GM23248 (cell line): ENCODE measurements at regions not wholly inside any gene's neighbourhood (a gene's known extent, or its start where the extent isn't known, plus 50 kb on each side); places are given as distances from the start of the nearest gene placed in this dataset.

Experiments
- DNase-seq: peaks from one replicate; pipeline ENCODE4 v3.0.0-alpha.2; 2015
- H2AFZ ChIP-seq: fragments of 200-600 bp; sonication (generic); 2 replicates; pipeline ENCODE4 v1.6.1; 2016; ENCODE audit warnings: antibody characterized with exemption
- H3F3A ChIP-seq: fragments of 200-600 bp; sonication (generic); 2 replicates; pipeline ENCODE4 v1.6.1; 2016; ENCODE audit warnings: mild to moderate bottlenecking, antibody characterized with exemption, mixed run types; ENCODE audit not compliant: insufficient read depth
- H3K27ac ChIP-seq: fragments of 200-600 bp; sonication (generic); 2 replicates; pipeline ENCODE4 v1.5.1; 2016; ENCODE audit warnings: mild to moderate bottlenecking
- H3K27me3 ChIP-seq: fragments of 200-600 bp; sonication (generic); replicated peaks from 2 replicates; pipeline ENCODE4 v1.6.1; 2016; ENCODE audit warnings: mild to moderate bottlenecking; ENCODE audit not compliant: insufficient read depth
- H3K36me3 ChIP-seq: fragments of 200-600 bp; sonication (generic); 2 replicates; pipeline ENCODE4 v1.6.1; 2016; ENCODE audit warnings: low read depth, mild to moderate bottlenecking
- H3K4me1 ChIP-seq: fragments of 200-600 bp; sonication (generic); 2 replicates; pipeline ENCODE4 v1.6.1; 2016; ENCODE audit warnings: mild to moderate bottlenecking; ENCODE audit not compliant: insufficient read depth
- H3K4me2 ChIP-seq: fragments of 200-600 bp; sonication (generic); one replicate; pipeline ENCODE4 v1.6.1; 2016; ENCODE audit warnings: mild to moderate bottlenecking; ENCODE audit not compliant: unreplicated experiment
- H3K4me3 ChIP-seq: fragments of 200-600 bp; sonication (generic); 2 replicates; pipeline ENCODE4 v1.5.1; 2016; ENCODE audit warnings: mild to moderate bottlenecking
- H3K79me2 ChIP-seq: fragments of 200-600 bp; sonication (generic); 2 replicates; pipeline ENCODE4 v1.6.1; 2016; ENCODE audit warnings: mild to moderate bottlenecking; ENCODE audit not compliant: insufficient read depth
- H3K9ac ChIP-seq: fragments of 200-600 bp; sonication (generic); 2 replicates; pipeline ENCODE4 v1.6.1; 2016; ENCODE audit warnings: mild to moderate bottlenecking
- H3K9me2 ChIP-seq: fragments of 200-600 bp; sonication (generic); 2 replicates; pipeline ENCODE4 v1.6.1; 2016; ENCODE audit warnings: mixed run types, mild to moderate bottlenecking, moderate library complexity; ENCODE audit not compliant: insufficient read depth
- H3K9me3 ChIP-seq: fragments of 200-600 bp; sonication (generic); one replicate; pipeline ENCODE4 v1.6.1; 2017; ENCODE audit warnings: low read depth
- H4K20me1 ChIP-seq: fragments of 200-600 bp; sonication (generic); 2 replicates; pipeline ENCODE4 v1.6.0; 2016; ENCODE audit not compliant: insufficient read depth
- EZH2 ChIP-seq: fragments of 200-600 bp; sonication (generic); IDR thresholded peaks from 2 replicates; pipeline ENCODE4 v1.6.1; 2018; ENCODE audit warnings: antibody characterized with exemption, mild to moderate bottlenecking; ENCODE audit not compliant: insufficient read depth, poor library complexity, severe bottlenecking
- EZH2phosphoT487 ChIP-seq: fragments of 200-600 bp; sonication (generic); IDR thresholded peaks from 2 replicates; pipeline ENCODE4 v1.6.1; 2018; ENCODE audit warnings: antibody characterized with exemption, moderate library complexity, mild to moderate bottlenecking, low read depth; ENCODE audit not compliant: insufficient read depth
- WGBS, 2 experiments: methylation state at CpG; one replicate each; pipeline ENCODE4 v1.1.6; 2015 to 2017; ENCODE audit warnings: low lambda C conversion rate in 2 of 2, low coverage in 1 of 2; ENCODE audit errors: missing lambda C conversion rate in 2 of 2; 5-methylcytosine and 5-hydroxymethylcytosine counted together
- in situ Hi-C: fragments of 300-500 bp; cut with MboI; formaldehyde crosslinking; loops from 2 replicates; pipeline ENCODE4 v1.15.0; 2020

- no peak overlapping the region for H3K27ac ChIP-seq
- WGBS, 2 experiments: 51 to 53% methylated on average over 3 of the region's 3 CpGs
- H3K9me2 ChIP-seq: no peaks in the 10 kb centered on the region
- no peaks in the 10 kb centered on the region for H3K9me3 ChIP-seq
- no peaks in the 10 kb centered on the region for H4K20me1 ChIP-seq
- DNase-seq: no peak
- H3K4me3 ChIP-seq: no peak overlapping the region
- H3K36me3 ChIP-seq: no peaks in the 10 kb centered on the region
- no peak overlapping the region for H3K9ac ChIP-seq
- H3F3A ChIP-seq: no peaks in the 10 kb centered on the region
- no peaks in the 10 kb centered on the region for H3K4me1 ChIP-seq
- no peaks in the 10 kb centered on the region; the same call in 1 of the 2 replicates for H3K27me3 ChIP-seq
- TF ChIP-seq EZH2: no peak
- TF ChIP-seq EZH2phosphoT487: no peak
- in situ Hi-C loops: no loop called here
- no peak overlapping the region for H2AFZ ChIP-seq
- H3K79me2 ChIP-seq: no peaks in the 10 kb centered on the region
- H3K4me2 ChIP-seq: no peak overlapping the region
Measured at GRCh38 chr4:122050841-122051240, 99.0 kb upstream of the TRPC3 start.

GRCh38 chr4:122047456-122048425 lies 95.9 kb upstream of the TRPC3 start:
- Histone ChIP-seq H3K9me2 (no peaks in the 10 kb centered on the region), H3K9me3 (no peaks in the 10 kb centered on the region), H3K27ac (no peak overlapping the region), H3K9ac (no peak overlapping the region), H3K4me1 (peaks cover 7% of the 10 kb centered on the region), H3K79me2 (no peaks in the 10 kb centered on the region), H2AFZ (no peak overlapping the region), H3K4me3 (no peak overlapping the region), H3K27me3 (peaks cover 9% of the 10 kb centered on the region), H3K4me2 (no peak overlapping the region), H4K20me1 (no peaks in the 10 kb centered on the region), H3F3A (peaks cover 10% of the 10 kb centered on the region; the same call in 1 of the 2 replicates), H3K36me3 (no peaks in the 10 kb centered on the region)
- WGBS, 2 experiments: 55 to 60% methylated on average over 5 of the region's 5 CpGs
- in situ Hi-C loops: no loop called here
- DNase-seq: no peak
- TF ChIP-seq EZH2phosphoT487 (no peak), EZH2 (no peak)

DNA sequence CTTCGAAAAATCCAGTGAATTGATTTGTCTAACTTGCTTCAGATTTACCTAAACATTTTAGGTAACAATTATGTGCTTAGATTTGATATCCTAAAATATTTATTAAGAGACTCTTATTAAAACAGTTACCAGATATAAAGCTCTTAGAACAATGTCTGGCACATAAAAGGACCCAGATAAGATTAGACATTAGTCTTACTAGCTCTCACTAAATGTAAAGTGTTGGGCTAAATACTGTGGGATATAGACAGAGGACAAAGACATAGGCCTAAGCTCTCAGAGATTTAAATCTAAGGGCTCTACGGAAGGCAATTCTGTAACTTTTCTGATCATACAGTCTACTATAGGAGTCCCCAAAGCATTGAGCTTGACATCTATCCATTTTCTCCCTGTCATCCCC lies 94.4 kb upstream of the TRPC3 start:
- no peaks in the 10 kb centered on the region for H3K9me2 ChIP-seq
- no peak overlapping the region for H3K4me3 ChIP-seq
- no peak overlapping the region for H3K4me2 ChIP-seq
- H2AFZ ChIP-seq: no peak overlapping the region
- H4K20me1 ChIP-seq: no peaks in the 10 kb centered on the region
- in situ Hi-C loops: no loop called here
- WGBS, 2 experiments: 49 to 52% methylated on average over 2 of the region's 2 CpGs
- H3K36me3 ChIP-seq: no peaks in the 10 kb centered on the region
- H3K9me3 ChIP-seq: no peaks in the 10 kb centered on the region
- no peak overlapping the region for H3K9ac ChIP-seq
- no peak for DNase-seq
- H3K27me3 ChIP-seq: peaks cover 18% of the 10 kb centered on the region
- no peaks in the 10 kb centered on the region for H3K79me2 ChIP-seq
- no peak overlapping the region for H3K27ac ChIP-seq
- TF ChIP-seq EZH2 (no peak), EZH2phosphoT487 (no peak)
- H3K4me1 ChIP-seq: peaks cover 7% of the 10 kb centered on the region
- H3F3A ChIP-seq: peaks cover 10% of the 10 kb centered on the region; the same call in 1 of the 2 replicates

DNA sequence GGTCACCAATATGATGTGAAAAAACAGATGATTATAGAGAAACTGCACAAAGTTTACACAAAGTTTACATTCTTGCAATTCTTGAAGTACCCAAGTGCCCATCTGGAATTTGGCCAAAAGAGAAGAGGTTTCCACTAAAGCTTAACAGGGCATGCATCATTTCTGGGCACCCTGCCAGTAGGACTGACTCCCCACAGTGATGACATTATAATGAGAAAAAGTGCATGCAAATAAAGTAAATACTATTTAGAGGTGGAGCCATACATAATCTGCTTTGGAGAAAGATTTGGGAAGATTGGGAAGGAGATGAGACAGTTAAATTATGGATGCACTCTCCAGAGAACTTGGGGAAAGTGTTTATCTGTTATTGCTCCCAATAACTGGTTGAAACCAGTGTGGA lies 93.7 kb upstream of the TRPC3 start:
- DNase-seq: peak; percentile 92
- H3K4me3 ChIP-seq: no peak overlapping the region
- no peaks in the 10 kb centered on the region for H3K79me2 ChIP-seq
- H2AFZ ChIP-seq: no peak overlapping the region
- H3K9ac ChIP-seq: no peak overlapping the region
- H3K9me3 ChIP-seq: no peaks in the 10 kb centered on the region
- H4K20me1 ChIP-seq: no peaks in the 10 kb centered on the region
- H3K9me2 ChIP-seq: no peaks in the 10 kb centered on the region
- in situ Hi-C loops: no loop called here
- no peak overlapping the region for H3K4me2 ChIP-seq
- H3K27me3 ChIP-seq: peaks cover 22% of the 10 kb centered on the region
- H3K4me1 ChIP-seq: peaks cover 7% of the 10 kb centered on the region
- H3K27ac ChIP-seq: no peak overlapping the region
- TF ChIP-seq EZH2phosphoT487 (no peak), EZH2 (no peak)
- H3K36me3 ChIP-seq: no peaks in the 10 kb centered on the region
- peaks cover 10% of the 10 kb centered on the region; the same call in 1 of the 2 replicates for H3F3A ChIP-seq

DNA sequence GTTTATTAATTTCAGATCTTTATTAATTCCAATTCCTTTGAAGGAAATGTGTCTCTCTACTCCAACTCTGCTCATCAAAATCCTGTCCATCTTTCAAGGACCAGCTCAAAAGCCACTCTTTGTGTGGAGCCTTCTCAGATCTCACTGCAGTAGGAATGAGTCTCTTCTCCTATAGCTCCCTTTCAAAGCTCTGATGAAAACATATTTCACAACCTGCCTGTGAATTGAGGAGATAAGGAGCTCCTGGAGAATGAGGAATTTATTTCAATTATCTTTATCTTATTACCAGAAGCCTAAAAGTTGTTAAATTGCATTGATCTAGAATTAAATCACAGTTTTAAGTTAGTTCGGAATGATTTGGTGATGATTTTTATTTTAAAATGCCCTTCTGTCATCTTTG lies 92.6 kb upstream of the TRPC3 start:
- H3K9me3 ChIP-seq: no peaks in the 10 kb centered on the region
- no peak overlapping the region for H3K4me2 ChIP-seq
- H3K27me3 ChIP-seq: peaks cover 22% of the 10 kb centered on the region
- peaks cover 7% of the 10 kb centered on the region for H3K4me1 ChIP-seq
- H3K36me3 ChIP-seq: no peaks in the 10 kb centered on the region
- no peak overlapping the region for H2AFZ ChIP-seq
- DNase-seq: no peak
- H3K9me2 ChIP-seq: no peaks in the 10 kb centered on the region
- in situ Hi-C loops: no loop called here
- TF ChIP-seq EZH2phosphoT487: no peak
- no peak for TF ChIP-seq EZH2
- no peaks in the 10 kb centered on the region for H4K20me1 ChIP-seq
- H3K4me3 ChIP-seq: no peak overlapping the region
- no peak overlapping the region for H3K9ac ChIP-seq
- 79 to 90% methylated on average over 1 of the region's 1 CpG for WGBS, 2 experiments
- H3K27ac ChIP-seq: no peak overlapping the region
- no peaks in the 10 kb centered on the region for H3K79me2 ChIP-seq
- H3F3A ChIP-seq: peaks cover 10% of the 10 kb centered on the region; the same call in 1 of the 2 replicates
